SK-MEL-5 (cell line): ENCODE measurements at regions not wholly inside any gene's neighbourhood (a gene's known extent, or its start where the extent isn't known, plus 50 kb on each side); places are given as distances from the start of the nearest gene placed in this dataset.
A peak's percentile ranks its signal among the peaks of the same experiment; 100 is the strongest.

Experiments used
- DNase-seq: peaks from one replicate; pipeline ENCODE4 v3.0.0-alpha.2; 2016; ENCODE audit warnings: low read depth, low spot score
- in situ Hi-C: cut with HindIII; loops from 2 replicates; pipeline ENCODE4 v1.10.0; 2016; ENCODE audit warnings: low sequenced_read_pairs, high pct_unique_total_duplicates, low pct_unique_long_range_greater_than_20kb

GRCh38 chr5:135131801-135132680, 98.0 kb upstream of the PITX1 start:
- in situ Hi-C loops = no loop called here

DNA sequence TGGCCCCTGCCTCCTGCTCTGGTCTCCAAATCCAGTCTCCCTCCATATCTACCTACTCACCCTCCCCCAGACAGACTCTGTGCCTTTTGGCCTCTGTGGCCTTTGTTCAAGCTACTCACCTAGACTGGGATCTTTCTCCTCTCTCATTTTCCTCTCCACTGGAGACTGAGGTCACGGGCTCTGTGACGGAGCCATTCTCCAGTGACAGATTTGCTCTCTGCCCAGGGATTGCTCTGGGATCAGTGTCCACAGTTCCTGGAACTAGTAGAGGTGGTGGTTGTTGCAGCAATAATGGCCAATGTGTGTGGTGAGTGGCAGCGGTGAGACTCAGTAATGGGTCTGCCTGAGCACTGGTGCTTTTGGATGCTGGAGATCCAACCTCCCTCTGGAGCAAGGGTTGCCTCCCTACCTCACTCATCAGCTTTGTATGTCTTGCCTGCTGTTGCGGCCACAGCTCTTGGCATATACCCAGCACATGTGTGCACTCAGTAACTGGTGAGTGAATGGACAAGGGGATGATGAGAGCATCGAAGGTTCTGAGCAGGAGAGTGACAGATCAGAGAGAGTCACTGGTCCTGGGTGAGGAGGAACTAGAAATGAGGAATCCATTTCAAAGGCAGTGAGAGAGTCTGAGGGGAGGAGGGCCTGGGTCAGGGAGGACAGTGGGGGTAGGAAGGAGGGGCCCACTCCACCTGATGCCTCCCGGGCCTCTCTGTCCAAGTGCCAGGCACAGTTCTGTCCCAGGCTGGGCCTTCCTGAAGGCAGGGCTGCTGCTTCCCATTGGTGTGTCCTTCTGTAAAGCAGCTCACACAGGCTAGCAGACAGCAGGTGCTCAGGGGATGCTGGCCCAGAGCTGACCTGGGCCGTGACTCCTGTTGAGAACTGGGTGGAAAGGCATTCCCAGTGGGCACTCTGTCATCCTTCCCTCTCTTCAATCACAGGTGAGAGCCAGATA, 96.5 kb upstream of the PITX1 start:
- DNase-seq = no peak

More at GRCh38 chr5:135131801-135132680, 98.0 kb upstream of the PITX1 start:
- no peak for DNase-seq

DNA sequence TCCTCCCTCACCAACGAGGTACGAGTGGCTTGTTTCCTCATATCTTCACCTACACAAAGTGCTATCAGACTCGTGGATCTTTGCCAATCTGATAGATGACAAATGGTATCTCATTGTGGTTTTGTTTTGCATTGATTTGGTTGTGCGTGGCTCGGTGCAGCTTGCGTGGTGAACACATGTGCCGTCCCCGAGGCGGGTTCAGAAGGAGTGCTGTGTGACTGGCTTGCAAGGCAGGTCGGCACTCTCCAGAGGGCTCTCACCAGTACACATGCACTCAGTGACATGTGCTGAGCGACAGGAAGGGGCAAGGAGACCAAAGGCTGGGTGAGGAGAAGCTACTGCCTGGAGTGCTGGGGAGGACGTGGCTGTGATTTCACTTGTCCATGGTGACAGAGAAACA, 95.3 kb upstream of the PITX1 start:
- in situ Hi-C loops = no loop called here
- no peak for DNase-seq

More for the DNA sequence above, 96.5 kb upstream of the PITX1 start:
- in situ Hi-C loops = no loop called here

- in situ Hi-C loops = no loop called here
- no peak for DNase-seq
Observed at GRCh38 chr5:135128361-135128760, 94.3 kb upstream of the PITX1 start.

GRCh38 chr5:135127439-135128240, 93.6 kb upstream of the PITX1 start:
- in situ Hi-C loops = no loop called here
- DNase-seq = no peak

GRCh38 chr5:135126688-135127438, 92.8 kb upstream of the PITX1 start:
- in situ Hi-C loops = no loop called here
- no peak for DNase-seq

DNA sequence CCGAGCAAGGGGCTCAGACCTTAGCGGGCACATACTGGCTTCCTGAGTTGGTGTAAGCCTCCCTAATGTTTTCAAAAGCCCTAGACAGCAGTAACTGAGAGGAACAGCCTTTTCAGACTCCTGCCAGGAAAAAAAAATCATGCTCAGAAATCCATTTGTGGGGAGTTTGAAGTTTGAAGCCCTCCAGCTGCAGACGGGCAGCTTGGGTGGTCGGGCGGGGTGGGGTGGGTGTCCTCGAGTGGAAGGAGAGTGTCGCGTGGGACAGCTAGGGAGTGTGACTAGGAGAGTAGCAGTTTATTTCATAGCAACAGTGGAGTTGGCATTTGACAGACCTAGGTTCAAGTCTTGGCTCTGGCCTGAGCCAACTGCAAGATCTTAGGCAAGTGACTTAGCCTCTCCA, 90.7 kb upstream of the PITX1 start:
- DNase-seq = no peak
- in situ Hi-C loops = no loop called here

- in situ Hi-C loops = no loop called here
- DNase-seq = no peak
Observed at GRCh38 chr5:135124128-135124527, 90.1 kb upstream of the PITX1 start.

GRCh38 chr5:135122797-135123196, 88.8 kb upstream of the PITX1 start:
- no peak for DNase-seq
- in situ Hi-C loops = no loop called here

DNA sequence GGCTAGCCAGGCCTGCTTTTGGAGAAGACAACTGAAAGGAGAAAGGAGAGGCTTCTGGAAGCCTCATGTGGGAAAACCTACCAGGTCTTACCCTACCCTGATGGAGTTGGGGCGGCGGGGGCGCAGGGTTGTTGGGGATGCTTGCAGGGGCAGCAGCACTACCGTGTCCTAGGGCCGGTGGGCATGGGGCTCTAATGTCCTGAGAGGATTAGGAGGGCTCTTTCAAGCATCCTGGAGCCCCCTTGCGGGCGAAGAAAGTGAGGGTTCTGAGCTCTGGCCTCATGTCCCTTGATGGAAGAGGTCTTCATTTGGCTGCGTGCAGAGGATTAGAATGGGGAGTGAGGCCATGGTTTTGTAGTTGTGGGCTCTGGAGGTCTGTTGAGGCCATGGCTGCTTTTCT, 86.9 kb upstream of the PITX1 start:
- in situ Hi-C loops = no loop called here
- DNase-seq = peak; percentile 26

DNA sequence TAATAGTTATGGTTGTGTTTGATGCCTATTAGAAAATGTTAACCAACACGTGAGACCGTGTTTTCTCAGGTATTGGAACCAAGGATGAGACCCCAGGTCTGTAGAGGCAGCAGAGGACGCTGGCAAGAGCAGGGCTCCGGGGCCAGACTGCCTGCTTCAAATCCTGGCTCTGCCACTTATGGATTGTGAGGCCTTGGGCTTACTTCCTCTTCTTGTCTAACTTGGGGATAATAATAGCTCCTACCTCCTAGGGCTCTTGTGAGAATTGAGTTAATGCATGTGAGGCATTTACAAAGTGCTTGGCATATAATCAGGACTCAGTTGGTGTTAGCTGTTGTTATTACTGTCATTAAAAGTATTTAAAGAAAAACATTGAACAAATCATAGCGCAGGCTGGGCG, 85.5 kb upstream of the PITX1 start:
- DNase-seq = no peak
- in situ Hi-C loops = no loop called here

DNA sequence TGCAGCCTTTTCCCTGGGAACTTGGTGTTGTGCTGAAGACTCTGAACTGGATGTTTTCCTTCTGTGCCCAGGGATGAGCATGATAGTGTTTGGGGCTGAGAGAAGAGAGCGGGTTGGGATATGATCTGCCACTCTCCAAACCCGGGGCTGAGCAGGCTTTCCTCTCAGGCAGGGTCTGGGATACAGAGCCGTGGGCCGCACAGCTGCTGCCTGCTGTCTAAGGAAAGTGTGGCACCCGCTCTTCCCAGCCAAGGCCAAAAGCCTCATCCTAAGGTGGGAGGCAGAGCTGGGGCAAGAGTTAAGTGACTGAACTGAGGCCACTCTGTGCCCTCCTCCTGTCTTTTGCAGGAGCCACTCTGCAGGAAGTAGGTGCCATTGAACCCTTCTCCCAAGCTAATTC, 83.6 kb upstream of the PITX1 start:
- in situ Hi-C loops = no loop called here
- DNase-seq = no peak

GRCh38 chr5:135116160-135116561, 82.1 kb upstream of the PITX1 start:
- in situ Hi-C loops = no loop called here
- DNase-seq = no peak

DNA sequence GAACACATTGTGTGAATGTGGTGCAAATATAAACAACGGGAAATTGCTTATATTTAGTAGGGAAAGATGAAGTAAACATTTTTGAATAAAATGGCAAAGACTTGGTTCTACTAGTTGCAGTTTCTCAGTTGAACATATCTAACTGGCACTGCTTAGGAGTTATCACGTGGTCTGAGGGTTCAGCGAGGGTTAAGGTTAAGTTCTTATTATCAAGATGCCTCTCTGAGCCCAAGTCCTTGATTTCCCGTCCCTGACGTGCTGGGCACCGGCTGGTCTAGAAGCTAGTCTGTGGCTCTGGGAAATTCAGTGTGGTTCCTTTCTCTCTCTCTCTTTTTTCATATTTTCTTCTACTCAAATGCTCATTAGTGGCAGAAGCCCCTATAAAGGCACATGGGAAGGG, 81.6 kb upstream of the PITX1 start:
- in situ Hi-C loops = no loop called here

GRCh38 chr5:135114759-135115158, 80.7 kb upstream of the PITX1 start:
- in situ Hi-C loops = no loop called here
- DNase-seq = no peak

More for the DNA sequence above, 81.6 kb upstream of the PITX1 start:
- no peak for DNase-seq

DNA sequence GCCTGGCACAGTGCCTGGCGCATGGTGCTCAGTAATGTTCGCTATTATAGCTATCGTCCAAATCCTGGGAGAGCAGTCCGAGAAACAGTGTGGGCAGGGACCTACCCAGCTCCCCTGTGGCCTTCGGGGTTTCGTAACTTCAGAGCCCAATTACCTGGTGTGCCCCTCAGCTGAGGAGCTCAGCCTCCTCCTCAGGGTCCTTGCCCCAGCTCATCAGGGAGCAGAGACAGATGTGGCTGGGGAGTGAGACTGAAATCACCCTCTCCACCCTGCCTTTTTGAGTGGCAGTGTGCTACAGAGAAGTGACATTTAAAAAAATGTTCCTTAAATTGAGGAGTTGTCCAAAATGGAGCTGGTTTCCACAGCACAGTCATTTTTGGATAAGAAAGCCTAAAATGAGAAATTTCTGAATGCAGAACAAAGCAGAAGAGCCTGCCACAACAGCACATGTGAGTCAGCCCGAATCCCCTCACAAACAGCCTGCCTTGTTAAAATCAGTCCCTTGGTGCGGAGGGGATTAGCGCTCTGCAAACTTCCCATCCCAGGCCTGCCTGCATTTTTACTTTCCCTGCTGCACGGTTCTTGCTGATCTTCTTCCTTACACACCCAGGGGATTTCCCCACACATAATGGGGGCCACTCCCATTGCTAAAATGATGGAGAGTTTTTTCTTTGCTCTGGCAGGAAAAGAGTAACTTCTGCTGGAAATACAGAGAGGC, 78.1 kb upstream of the PITX1 start:
- in situ Hi-C loops = no loop called here
- no peak for DNase-seq
